ENCODE measurements at regions not wholly inside any gene's neighbourhood (a gene's known extent, or its start where the extent isn't known, plus 50 kb on each side); places are given as distances from the start of the nearest gene placed in this dataset.

DNA sequence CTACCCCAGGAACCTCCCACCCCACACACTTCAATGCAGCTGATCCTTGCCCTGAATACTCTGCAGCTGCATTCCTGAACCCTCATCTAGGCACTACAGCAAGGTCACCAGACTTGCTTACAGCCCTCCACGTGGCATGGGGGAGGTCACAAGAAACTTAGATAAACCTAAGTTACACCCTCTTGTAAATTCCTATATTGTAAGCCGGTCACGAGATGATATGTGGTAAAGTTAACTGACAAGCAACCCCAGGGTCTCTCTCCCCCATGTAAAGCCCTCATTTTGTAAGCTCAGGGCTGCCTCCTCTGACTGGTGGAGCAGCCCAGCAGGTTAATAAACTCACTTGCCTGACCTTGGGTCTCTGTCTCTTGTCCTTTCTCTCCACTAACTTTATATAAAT is 570.7 kb downstream of the PCDH7 start:
- intact Hi-C loops (cut with DNase I) = no loop called here
- no peak for ATAC-seq

DNA sequence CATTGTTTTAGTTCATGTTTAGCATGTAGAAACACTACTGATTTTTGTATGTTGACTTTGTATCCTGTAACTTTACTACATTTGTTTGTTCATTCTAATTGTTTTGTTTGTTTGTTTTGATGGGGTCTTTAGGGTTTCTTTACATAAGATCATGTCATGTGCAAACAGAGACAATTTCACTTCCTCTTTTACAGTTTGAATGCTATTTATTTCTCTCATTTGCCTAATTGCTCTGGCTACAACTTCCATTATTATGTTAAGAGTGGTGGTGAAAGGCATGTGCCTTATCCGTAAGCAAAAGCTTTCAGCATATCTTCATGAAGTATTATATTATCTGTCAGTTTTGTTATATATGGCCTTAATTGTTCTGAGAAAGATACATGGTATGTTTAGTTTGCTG is 571.1 kb downstream of the PCDH7 start:
- intact Hi-C loops (cut with DNase I) = no loop called here
- DNase-seq (no peak), ATAC-seq (no peak)

More for the DNA sequence above, 570.7 kb downstream of the PCDH7 start:
- no peak for DNase-seq

DNA sequence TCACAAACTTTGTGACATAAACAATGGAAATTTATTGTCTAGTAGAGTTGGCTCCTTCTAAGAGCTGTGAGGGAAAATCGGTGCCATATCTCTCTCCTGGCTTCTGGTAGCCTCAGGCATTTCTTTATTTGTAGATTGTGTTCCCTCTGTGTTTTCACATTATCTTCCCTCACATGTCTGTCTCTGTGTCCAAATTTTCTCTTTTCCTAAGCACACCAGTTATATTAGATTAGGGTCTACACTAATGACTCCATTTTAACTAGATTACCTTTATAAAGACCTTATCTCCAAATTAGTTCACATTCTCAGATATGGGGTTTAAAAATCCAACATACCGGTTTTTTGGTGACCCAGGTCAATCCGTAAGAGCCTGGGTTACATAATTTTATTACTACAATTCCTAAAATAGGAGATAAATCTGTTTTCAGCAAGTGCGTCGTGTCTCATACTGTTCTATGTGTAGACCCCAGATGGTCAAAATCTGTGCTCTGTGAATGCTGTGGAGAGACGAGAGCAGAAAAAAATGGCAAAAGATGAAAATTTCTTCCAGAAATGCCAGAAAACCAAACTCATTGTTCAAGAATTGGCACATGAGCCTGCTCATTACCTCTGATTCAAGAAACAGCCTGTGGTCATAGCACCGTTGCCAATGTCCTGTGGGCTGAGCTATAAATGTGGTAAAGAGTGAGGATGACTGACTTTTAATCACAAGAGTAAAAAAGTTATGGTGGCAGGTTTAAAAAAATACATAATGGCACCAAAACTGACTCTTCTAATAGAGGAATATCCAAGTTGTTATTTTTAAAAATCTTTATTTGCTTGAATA is 574.7 kb downstream of the PCDH7 start:
- no peak for DNase-seq
- ATAC-seq = no peak
- intact Hi-C loops (cut with DNase I) = no loop called here

DNA sequence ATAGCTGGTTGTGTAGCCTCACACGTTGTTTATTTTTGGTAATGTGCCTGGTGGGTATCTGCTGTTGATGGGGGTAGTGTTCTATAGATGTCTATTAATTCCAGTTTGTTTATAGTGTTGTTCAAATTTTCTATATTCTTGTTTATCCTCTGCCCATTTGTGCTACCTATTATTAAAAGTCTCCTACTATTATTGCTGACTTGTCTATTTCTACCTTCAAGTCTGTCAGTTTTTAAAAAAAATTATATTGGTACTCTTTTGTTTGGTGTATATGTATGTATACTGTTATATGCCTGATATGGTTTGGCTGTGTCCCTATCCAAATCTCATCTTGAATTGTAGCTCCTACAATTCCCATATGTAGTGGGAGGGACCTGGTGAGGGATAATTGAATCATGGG is 578.6 kb downstream of the PCDH7 start:
- intact Hi-C loops (cut with DNase I) = no loop called here
- ATAC-seq = no peak

DNA sequence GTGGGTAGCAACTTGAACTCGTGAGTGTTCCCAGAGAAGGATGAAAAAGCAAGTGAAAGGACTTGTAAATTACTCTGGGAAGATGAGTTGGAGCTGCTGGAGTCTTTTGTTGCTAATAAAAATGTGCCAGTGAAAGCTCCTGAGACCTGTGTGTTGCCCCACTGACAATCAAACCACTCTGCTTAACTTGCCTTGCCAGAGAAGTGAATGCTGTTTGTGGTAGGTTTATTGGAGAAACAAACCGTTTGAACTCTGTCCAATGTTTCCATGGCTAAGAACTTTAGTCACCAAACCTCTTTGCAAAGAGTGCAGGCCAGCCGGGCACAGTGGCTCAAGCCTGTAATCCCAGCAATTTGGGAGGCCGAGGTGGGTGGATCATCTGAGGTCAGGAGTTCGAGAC is 586.9 kb downstream of the PCDH7 start:
- ATAC-seq = no peak
- intact Hi-C loops (cut with DNase I) = no loop called here
- no peak for DNase-seq

More for the DNA sequence above, 578.6 kb downstream of the PCDH7 start:
- no peak for DNase-seq

DNA sequence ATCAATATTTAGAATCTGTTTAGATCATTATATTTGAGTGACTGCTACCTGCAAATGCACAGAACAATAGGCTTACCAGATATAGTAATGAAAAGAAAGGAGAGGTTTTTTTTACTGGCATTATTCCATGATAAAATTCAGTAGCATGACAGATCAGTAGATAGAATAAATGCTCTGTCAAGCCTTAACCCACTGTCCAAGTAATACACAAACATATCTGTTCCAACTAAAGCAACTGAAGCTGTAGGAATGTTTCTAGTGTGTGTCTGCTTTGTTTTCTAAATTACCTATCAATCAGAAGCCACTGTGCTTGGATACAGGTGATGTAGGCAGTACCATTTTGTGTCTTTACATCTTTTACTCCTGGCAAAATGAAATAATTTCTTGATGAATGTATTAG is 604.6 kb downstream of the PCDH7 start:
- ATAC-seq = no peak
- intact Hi-C loops (cut with DNase I) = no loop called here
- no peak for DNase-seq

DNA sequence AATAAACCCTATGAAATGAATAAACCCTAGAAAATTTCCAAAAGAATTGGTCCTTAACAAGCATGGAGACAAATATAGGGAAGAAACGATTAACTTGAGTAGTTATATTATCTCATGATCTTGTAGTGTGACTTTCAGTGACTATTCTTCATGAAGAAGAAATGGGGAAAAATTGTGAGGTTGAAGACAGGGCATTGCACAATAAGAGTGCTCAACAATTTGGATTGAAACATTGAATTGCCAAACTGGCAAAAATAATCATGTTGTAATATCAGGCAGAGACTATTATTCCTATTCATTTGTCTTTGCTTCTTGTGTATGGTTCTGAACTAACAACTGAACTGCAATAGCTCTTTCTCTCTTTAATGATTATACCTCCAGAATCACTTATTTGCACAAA is 605.1 kb downstream of the PCDH7 start:
- ATAC-seq (no peak), DNase-seq (no peak)

DNA sequence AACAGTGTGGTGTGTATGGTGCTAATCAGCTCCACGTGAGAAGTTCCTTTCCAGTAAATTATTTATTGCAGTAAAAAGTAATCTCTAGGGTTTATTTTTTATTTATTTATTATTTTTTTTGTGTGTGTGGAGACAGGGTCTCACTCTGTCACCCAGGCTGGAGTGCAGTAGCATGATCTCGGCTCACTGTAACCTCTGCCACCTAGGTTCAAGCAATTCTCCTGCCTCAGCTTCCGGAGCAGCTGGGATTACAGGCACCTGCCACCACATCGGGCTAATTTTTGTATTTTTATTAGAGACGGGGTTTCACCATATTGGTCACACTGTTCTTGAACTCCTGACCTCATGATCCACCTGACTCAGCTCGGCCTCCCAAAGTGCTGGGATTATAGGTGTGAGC is 606.9 kb downstream of the PCDH7 start:
- DNase-seq (no peak), ATAC-seq (no peak)
- intact Hi-C loops (cut with DNase I) = no loop called here

More for the DNA sequence above, 605.1 kb downstream of the PCDH7 start:
- intact Hi-C loops (cut with DNase I) = no loop called here

DNA sequence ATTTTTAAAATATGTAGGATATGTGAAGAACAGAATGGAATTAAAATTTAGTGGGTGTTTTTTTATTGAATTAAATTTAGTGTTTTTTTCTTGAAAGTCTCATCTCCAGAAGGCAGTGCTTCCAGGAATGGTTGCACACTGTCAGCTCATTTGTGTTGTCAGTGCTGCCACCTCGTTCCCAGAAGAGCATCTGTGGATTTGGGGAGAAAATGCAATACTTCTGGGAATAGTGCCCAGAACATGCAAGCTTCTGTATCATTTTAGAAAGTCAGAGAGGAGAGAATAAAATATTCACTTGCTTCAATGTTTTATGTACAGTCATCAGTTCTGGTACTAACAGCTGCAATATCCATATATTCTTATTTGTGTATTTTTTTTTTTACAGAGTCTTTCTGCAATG is 608.8 kb downstream of the PCDH7 start:
- ATAC-seq = no peak

DNA sequence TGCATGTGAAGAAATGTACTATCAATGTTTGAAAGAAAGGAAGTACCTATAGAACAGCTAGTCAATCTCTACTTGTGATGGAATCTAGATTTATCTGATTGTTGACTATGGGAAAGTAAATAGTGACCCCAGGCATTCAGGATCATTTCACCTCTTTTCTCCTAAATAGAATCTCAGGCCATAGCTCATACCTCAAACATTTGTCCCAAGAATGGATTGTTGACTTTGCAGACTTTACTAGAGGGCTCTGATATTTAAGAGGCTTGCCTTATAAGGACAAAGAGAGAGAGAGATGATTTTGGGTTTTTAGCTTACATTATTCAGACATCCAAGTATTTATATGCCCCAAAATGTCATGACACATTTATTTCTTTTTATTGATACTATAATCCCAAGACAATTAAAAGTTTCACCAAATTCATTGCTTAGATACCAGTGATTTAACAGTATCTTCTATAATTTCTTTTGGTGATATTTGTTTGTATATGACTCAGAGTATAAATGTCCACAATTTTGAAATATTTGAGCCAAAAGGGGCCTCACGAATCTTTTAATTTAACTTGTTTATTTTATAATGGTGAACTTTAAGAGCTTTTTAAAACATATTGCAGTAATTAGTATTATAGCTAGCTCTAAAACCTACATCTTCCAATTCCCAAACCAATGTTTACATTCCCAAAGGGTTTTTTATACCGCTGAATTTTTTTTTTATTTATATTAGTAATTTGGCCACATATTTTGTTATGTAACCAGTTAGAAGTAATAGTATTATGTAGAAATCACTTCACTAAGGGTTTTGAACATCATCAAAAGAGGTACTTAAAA is 614.1 kb downstream of the PCDH7 start:
- ATAC-seq = no peak
- intact Hi-C loops (cut with DNase I) = no loop called here

More for the DNA sequence above, 608.8 kb downstream of the PCDH7 start:
- intact Hi-C loops (cut with DNase I) = no loop called here
- DNase-seq = no peak

DNA sequence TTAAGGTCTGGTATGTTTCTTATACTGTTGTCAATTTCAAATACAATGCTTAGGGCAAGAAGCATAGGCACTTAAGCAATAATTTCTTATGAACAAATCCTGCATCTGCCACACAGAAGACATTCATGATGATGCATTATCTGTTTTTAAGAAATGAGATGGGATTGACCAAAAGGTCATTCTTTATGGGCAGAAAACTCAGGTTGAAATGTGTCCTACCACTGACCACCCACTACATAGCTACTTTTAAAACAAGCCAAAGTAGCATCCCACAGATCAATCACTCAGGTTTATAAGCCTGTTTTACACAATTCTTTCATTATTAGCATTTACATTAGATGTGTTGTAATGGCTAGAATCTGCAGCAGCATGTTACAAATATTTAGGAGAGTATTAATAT is 617.8 kb downstream of the PCDH7 start:
- intact Hi-C loops (cut with DNase I) = no loop called here
- ATAC-seq (no peak), DNase-seq (no peak)

More for the DNA sequence above, 614.1 kb downstream of the PCDH7 start:
- DNase-seq = no peak

DNA sequence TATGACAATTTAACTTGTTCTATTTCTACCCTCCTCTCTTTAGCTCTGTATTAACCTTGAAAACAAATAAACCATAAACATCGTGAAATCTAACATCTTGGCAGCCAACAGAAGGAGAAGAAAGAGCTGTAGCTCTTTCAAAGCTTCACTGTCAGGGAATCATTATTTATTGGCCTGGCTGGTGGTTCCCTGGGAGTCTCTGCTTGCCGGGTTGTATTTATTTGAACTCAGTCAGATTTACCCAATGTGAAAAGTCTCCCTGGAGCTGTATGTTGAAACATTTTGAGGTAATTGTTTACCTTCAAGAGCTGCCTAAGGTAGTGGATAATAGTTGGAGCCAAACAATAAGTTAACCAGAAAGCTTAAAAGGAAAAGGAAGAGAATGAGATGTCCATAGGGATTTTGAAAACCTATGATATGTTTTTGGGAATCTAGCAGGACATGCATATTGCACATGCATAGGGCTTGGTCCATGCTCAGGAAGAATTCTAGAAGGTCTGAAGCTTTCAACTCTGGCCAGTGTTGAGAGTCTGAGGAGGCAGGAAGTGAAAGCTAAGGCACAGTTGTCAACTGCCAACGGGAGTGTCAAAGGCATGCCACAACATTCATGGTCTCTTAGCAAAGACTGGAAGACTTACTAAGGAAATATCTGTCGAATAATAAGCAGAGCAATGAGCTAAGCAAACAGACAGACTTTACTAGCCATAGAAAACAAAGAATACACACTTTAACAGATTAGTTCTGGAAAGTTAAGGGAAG is 621.6 kb downstream of the PCDH7 start:
- DNase-seq (no peak), ATAC-seq (no peak)
- intact Hi-C loops (cut with DNase I) = no loop called here

DNA sequence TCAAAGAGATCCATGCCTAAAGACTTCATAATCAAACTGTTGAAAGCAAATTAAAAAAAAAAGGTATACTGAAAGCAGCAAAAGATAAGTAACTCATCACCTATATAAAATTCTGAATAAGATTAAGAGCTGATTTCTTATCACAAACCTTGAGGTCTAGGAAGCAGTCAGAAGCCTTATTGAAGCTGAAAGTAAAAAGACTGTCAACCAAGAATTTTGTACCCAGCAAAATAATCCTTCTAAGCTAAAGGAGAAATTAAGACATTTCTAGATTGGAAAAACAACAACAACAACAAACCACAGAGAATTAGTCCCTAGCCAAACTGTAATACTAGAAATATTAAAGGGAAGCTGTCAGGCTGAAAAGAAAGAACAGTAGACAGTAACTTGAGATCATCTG is 622.9 kb downstream of the PCDH7 start:
- intact Hi-C loops (cut with DNase I) = no loop called here
- ATAC-seq (no peak), DNase-seq (no peak)

DNA sequence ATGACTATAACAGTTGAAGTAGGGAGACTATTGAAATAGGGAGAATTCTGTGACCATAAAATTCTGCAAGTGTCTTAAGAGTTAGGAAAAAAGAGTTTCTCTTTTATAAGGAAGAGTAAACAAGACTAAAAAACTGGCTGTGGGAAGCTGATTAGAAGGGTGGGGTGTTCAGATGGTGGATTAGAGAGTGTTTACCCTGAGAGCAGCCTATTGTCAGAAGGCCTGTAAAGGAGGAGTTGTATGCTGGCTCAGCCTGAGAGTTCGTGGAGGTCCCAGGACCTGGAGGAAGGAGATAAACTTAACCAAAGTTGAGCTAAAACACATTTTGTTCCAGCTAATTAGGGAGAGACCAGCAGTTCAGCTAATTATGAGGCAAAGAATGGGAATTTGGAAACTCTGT is 629.7 kb downstream of the PCDH7 start:
- peak in 1 of 2 donors; percentile 68 for ATAC-seq
- intact Hi-C loops (cut with DNase I) = no loop called here

DNA sequence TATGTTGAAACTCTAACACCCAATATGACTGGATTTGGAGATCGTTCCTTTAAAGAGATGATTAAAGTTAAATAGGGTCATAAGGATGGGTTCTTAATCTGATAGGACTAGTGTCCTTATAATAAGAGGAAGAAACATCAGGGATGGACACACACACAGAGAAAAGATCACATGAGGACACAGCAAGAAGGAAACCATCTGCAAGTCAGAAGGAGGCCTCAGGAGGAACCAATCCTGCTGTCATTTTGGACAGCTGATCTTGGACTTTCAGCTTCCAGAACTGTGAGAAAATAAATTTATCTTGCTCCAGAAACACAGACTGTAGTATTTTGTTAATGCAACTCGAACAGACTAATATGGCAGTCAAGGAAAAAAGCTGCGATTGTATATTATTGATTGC is 631.5 kb downstream of the PCDH7 start:
- intact Hi-C loops (cut with DNase I) = no loop called here
- ATAC-seq (no peak), DNase-seq (no peak)

More for the DNA sequence above, 629.7 kb downstream of the PCDH7 start:
- peak; percentile 27 for DNase-seq

DNA sequence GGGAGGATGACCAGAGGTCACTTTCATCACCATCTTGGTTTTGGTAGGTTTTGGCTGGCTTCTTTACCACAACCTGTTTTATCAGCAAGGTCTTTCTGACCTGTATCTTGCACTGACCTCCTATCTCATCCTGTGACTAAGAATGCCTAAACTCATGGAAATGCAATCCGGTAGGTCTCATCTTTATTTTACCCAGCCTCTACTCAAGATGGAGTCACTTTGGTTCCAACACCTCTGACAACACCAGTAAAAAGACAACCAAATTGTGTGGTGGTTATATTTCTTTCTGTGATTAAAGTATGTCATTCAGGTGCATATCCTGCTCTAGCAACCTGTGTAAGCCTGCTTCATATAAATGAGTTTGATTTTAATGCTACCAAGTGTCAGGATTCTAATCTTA is 636.7 kb downstream of the PCDH7 start:
- intact Hi-C loops (cut with DNase I) = no loop called here
- ATAC-seq (no peak), DNase-seq (no peak)

DNA sequence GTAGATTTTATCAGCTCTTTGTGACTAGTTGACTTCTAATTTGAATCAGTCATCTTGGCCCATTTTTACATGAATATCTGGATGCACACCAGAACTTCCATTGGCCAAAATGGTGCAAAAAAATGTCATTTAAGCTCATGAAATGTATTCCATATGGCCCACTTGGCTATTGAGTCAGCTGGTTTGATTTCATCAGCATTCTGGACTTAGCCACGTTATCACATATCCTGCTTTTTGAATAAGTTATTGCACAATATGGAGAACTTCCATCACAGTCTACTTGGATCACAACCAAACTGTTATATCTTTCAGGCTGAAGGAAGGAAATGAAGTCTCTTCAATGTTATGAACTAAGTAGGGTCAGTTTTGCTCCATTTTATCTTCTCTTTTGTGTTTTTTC is 640.6 kb downstream of the PCDH7 start:
- intact Hi-C loops (cut with DNase I) = no loop called here
- ATAC-seq (peak; percentile 73 to 81), DNase-seq (no peak)

DNA sequence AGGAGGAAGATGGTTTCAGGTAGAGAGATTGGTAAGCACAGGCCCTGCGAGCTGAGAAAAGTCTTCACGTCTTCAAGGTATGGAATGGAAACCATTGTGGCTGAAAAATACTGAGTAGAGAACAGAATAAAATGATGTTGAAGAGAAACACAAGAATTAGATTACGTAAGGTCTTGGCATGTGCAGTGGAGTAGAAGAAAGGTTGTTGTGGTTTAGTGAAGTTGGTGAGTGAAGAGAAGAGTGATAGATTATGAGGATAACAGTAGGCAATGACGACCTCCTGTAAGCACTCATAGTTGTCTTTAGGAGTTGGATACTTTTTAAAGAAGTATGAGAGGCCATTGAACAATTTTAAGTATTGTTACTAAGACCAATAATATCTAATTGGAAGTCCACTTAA is 642.6 kb downstream of the PCDH7 start:
- DNase-seq = no peak
- intact Hi-C loops (cut with DNase I) = no loop called here
- no peak for ATAC-seq

DNA sequence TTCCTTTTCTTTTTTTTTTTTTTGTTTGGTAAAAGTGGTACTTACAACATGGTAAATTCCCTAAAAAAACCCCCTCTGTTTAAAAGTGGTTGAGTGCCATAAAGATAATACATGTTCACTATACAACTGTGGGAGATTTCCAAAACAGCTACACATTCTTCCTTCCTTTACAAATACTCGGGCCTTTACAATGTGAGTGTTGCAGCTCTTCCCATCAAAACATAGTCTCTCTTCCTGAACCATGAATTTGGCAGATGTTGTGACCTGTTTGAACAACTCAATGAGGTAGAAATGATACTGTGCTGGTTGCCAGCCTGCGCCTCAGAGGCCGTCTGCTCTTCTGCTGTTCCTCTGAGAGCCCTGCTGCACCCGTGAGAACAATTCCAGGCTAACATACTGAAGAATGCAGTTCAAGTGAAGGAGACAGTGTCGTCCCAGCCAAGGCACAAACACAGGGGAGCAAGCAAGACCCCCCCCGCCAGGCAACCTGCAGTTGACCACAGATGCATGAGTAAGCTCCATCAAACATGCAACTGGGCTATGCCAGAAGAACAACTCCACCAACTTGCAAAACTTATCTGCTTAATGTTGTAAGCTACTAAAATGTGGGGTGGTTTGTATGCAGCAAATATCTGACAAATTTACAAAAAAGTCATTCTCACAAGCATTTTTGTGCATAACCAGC is 645.0 kb downstream of the PCDH7 start:
- DNase-seq (no peak), ATAC-seq (no peak)
- intact Hi-C loops (cut with DNase I) = no loop called here

Data from left cardiac atrium (tissue), 4 donors.